GM12873 (cell line): ENCODE measurements at regions not wholly inside any gene's neighbourhood (a gene's known extent, or its start where the extent isn't known, plus 50 kb on each side); places are given as distances from the start of the nearest gene placed in this dataset.

Experiments used
- CTCF ChIP-seq: IDR thresholded peaks from 2 replicates; pipeline ENCODE4 v1.5.1; 2012; ENCODE audit warnings: low read depth, mild to moderate bottlenecking, moderate library complexity, low read length, control low read depth; ENCODE audit not compliant: insufficient read depth; ENCODE audit errors: missing control alignments

- no peak for TF ChIP-seq CTCF
Observed at GRCh38 chr15:39095218-39095879, 485.5 kb upstream of the THBS1 start.

- TF ChIP-seq CTCF: no peak
Observed at GRCh38 chr15:39096608-39097205, 484.2 kb upstream of the THBS1 start.

GRCh38 chr15:39099524-39099923, 481.4 kb upstream of the THBS1 start:
- no peak for TF ChIP-seq CTCF

GRCh38 chr15:39100106-39100660, 480.7 kb upstream of the THBS1 start:
- TF ChIP-seq CTCF: no peak

GRCh38 chr15:39102431-39102830, 478.4 kb upstream of the THBS1 start:
- TF ChIP-seq CTCF: no peak

- TF ChIP-seq CTCF: no peak
Observed at GRCh38 chr15:39106950-39107349, 473.9 kb upstream of the THBS1 start.

- TF ChIP-seq CTCF: no peak
Observed at GRCh38 chr15:39108021-39108420, 472.9 kb upstream of the THBS1 start.
